ENCODE measurements at regions not wholly inside any gene's neighbourhood (a gene's known extent, or its start where the extent isn't known, plus 50 kb on each side); places are given as distances from the start of the nearest gene placed in this dataset.

- TF ChIP-seq CTCF (conservative IDR thresholded peaks at IDR 0.05; ENCODE audit: low read length) (no peak), EZH2phosphoT487 (IDR thresholded peaks at IDR 0.05; ENCODE audit: borderline replicate concordance, low read depth, low read length) (no peak)
Measured at GRCh38 chr3:29181872-29182271, 99.0 kb upstream of the RBMS3 start.

All from OCI-LY7 (cell line).